OCI-LY1 (cell line): ENCODE measurements at regions not wholly inside any gene's neighbourhood (a gene's known extent, or its start where the extent isn't known, plus 50 kb on each side); places are given as distances from the start of the nearest gene placed in this dataset.

Experiments
- H2AFZ ChIP-seq: fragments of 200-600 bp; sonication (generic), shearing (Covaris generic); 2 replicates; pipeline ENCODE4 v1.6.0; 2014; ENCODE audit warnings: antibody characterized with exemption, mild to moderate bottlenecking, low read length
- H3F3A ChIP-seq: fragments of 200-600 bp; sonication (generic), shearing (Covaris generic); 2 replicates; pipeline ENCODE4 v1.6.0; 2014; ENCODE audit warnings: mild to moderate bottlenecking, antibody characterized with exemption, low read length, moderate library complexity; ENCODE audit not compliant: insufficient read depth
- H3K27ac ChIP-seq: fragments of 200-600 bp; sonication (generic); 2 replicates; pipeline ENCODE4 v1.5.1; 2014; ENCODE audit warnings: low read length, mixed run types, mild to moderate bottlenecking, low read depth; ENCODE audit not compliant: poor library complexity, severe bottlenecking
- H3K27me3 ChIP-seq: fragments of 200-600 bp; sonication (generic); 2 replicates; pipeline ENCODE4 v1.6.0; 2014; ENCODE audit warnings: antibody characterized with exemption, mild to moderate bottlenecking, low read length, moderate library complexity; ENCODE audit not compliant: insufficient read depth
- H3K36me3 ChIP-seq: fragments of 200-600 bp; sonication (generic); 2 replicates; pipeline ENCODE4 v1.6.1; 2014; ENCODE audit warnings: mild to moderate bottlenecking, antibody characterized with exemption, low read length, moderate library complexity, mixed read lengths; ENCODE audit not compliant: insufficient read depth
- H3K4me1 ChIP-seq: fragments of 200-600 bp; sonication (generic); 2 replicates; pipeline ENCODE4 v1.5.1; 2014; ENCODE audit warnings: mild to moderate bottlenecking, low read length, moderate library complexity; ENCODE audit not compliant: insufficient read depth, severe bottlenecking
- H3K4me2 ChIP-seq: fragments of 200-600 bp; sonication (generic), shearing (Covaris generic); 2 replicates; pipeline ENCODE4 v1.6.1; 2014; ENCODE audit warnings: low read length
- H3K4me3 ChIP-seq: fragments of 200-600 bp; sonication (generic); 2 replicates; pipeline ENCODE4 v1.5.1; 2014; ENCODE audit warnings: low read length, low read depth, mild to moderate bottlenecking, mixed read lengths; ENCODE audit not compliant: poor library complexity, severe bottlenecking
- H3K79me2 ChIP-seq: fragments of 200-600 bp; shearing (Covaris generic); 2 replicates; pipeline ENCODE4 v1.6.1; 2016; ENCODE audit warnings: mixed run types, low read length, mixed read lengths; ENCODE audit not compliant: insufficient read depth
- H3K9ac ChIP-seq: fragments of 200-600 bp; sonication (generic), shearing (Covaris generic); 2 replicates; pipeline ENCODE4 v1.6.1; 2014; ENCODE audit warnings: mild to moderate bottlenecking, low read length, mixed read lengths
- H3K9me2 ChIP-seq: fragments of 200-600 bp; sonication (generic), shearing (Covaris generic); 2 replicates; pipeline ENCODE4 v1.6.1; 2014; ENCODE audit warnings: low read depth, mild to moderate bottlenecking, low read length, mixed read lengths
- H3K9me3 ChIP-seq: fragments of 200-600 bp; shearing (Covaris generic); 2 replicates; pipeline ENCODE4 v1.6.1; 2014; ENCODE audit warnings: low read length, mixed read lengths
- H4K20me1 ChIP-seq: fragments of 200-600 bp; sonication (generic), shearing (Covaris generic); 2 replicates; pipeline ENCODE4 v1.6.0; 2016; ENCODE audit warnings: mild to moderate bottlenecking, low read length; ENCODE audit not compliant: insufficient read depth
- CTCF ChIP-seq: fragments of 200-600 bp; sonication (generic), shearing (Covaris generic); IDR thresholded peaks from 2 replicates; pipeline ENCODE4 v1.5.1; 2017; ENCODE audit warnings: mild to moderate bottlenecking, antibody characterized with exemption, low read length, moderate library complexity, mixed read lengths
- EZH2 ChIP-seq: fragments of 200-600 bp; sonication (generic), shearing (Covaris generic); IDR thresholded peaks from 2 replicates; pipeline ENCODE4 v1.8.0; 2017; ENCODE audit warnings: borderline replicate concordance, mixed run types, mild to moderate bottlenecking, antibody characterized with exemption, low read length, moderate library complexity, mixed read lengths

GRCh38 chr16:54856871-54857270 is 73.8 kb upstream of the IRX5 start:
- Histone ChIP-seq H3K4me2 (no peak overlapping the region), H3K9me3 (no peaks in the 10 kb centered on the region), H3K79me2 (no peaks in the 10 kb centered on the region), H3K27ac (no peak overlapping the region), H4K20me1 (no peaks in the 10 kb centered on the region), H3K27me3 (no peaks in the 10 kb centered on the region), H3F3A (no peaks in the 10 kb centered on the region), H3K4me1 (no peaks in the 10 kb centered on the region), H2AFZ (no peak overlapping the region), H3K9ac (no peak overlapping the region), H3K9me2 (no peaks in the 10 kb centered on the region), H3K4me3 (no peak overlapping the region), H3K36me3 (no peaks in the 10 kb centered on the region)
- TF ChIP-seq EZH2 = no peak
- TF ChIP-seq CTCF = no peak

- H3K36me3 ChIP-seq = no peaks in the 10 kb centered on the region
- peaks cover 3% of the 10 kb centered on the region; the same call in 1 of the 2 replicates for H3K9me3 ChIP-seq
- no peak overlapping the region for H3K9ac ChIP-seq
- H3K79me2 ChIP-seq = no peaks in the 10 kb centered on the region
- no peak for TF ChIP-seq CTCF
- H3K27ac ChIP-seq = no peak overlapping the region
- H3K4me1 ChIP-seq = no peaks in the 10 kb centered on the region
- H3K4me3 ChIP-seq = no peak overlapping the region
- no peaks in the 10 kb centered on the region for H4K20me1 ChIP-seq
- no peaks in the 10 kb centered on the region for H3K9me2 ChIP-seq
- H3K4me2 ChIP-seq = no peak overlapping the region
- no peaks in the 10 kb centered on the region for H3F3A ChIP-seq
- no peaks in the 10 kb centered on the region for H3K27me3 ChIP-seq
- H2AFZ ChIP-seq = no peak overlapping the region
These were observed 83.1 kb upstream of the IRX5 start for GRCh38 chr16:54847609-54848008.

- Histone ChIP-seq H3K4me2 (no peak overlapping the region), H3K9me2 (no peaks in the 10 kb centered on the region), H3K27ac (no peak overlapping the region), H4K20me1 (no peaks in the 10 kb centered on the region), H3K4me3 (no peak overlapping the region), H3K27me3 (no peaks in the 10 kb centered on the region), H3K79me2 (no peaks in the 10 kb centered on the region), H3F3A (no peaks in the 10 kb centered on the region), H2AFZ (no peak overlapping the region), H3K9ac (no peak overlapping the region), H3K36me3 (no peaks in the 10 kb centered on the region), H3K9me3 (peaks cover 3% of the 10 kb centered on the region; the same call in 1 of the 2 replicates), H3K4me1 (no peaks in the 10 kb centered on the region)
- TF ChIP-seq EZH2 = no peak
- no peak for TF ChIP-seq CTCF
These were observed 83.5 kb upstream of the IRX5 start for GRCh38 chr16:54847207-54847606.
